ENCODE measurements at regions not wholly inside any gene's neighbourhood (a gene's known extent, or its start where the extent isn't known, plus 50 kb on each side); places are given as distances from the start of the nearest gene placed in this dataset.
A peak's percentile ranks its signal among the peaks of the same experiment; 100 is the strongest.

- H4K20me1 ChIP-seq (ENCODE audit: low read depth, low read length), result no peaks in the 10 kb centered on the region
- H3K27ac ChIP-seq (ENCODE audit: low read depth, low read length), result no peak overlapping the region
- H3K36me3 ChIP-seq (ENCODE audit: low read length), result no peaks in the 10 kb centered on the region
- no peaks in the 10 kb centered on the region for H3K27me3 ChIP-seq (ENCODE audit: low read length)
- no peak overlapping the region for H3K4me3 ChIP-seq (ENCODE audit: insufficient read depth, low read length, poor library complexity, severe bottlenecking)
- H3K79me2 ChIP-seq (ENCODE audit: insufficient read depth, low read length), result no peaks in the 10 kb centered on the region
- peak overlapping the region; percentile 14 for H2AFZ ChIP-seq (ENCODE audit: low read depth, low read length, severe bottlenecking)
- TF ChIP-seq CTCF (IDR thresholded peaks at IDR 0.05; ENCODE audit: insufficient read depth, low read length, poor library complexity, severe bottlenecking) (no peak), EZH2phosphoT487 (conservative IDR thresholded peaks at IDR 0.05; ENCODE audit: low read length) (no peak)
- no peak overlapping the region for H3K9ac ChIP-seq (ENCODE audit: low read length)
- no peak overlapping the region for H3K4me2 ChIP-seq (ENCODE audit: low read depth, low read length, poor library complexity, severe bottlenecking)
- no peaks in the 10 kb centered on the region for H3K9me2 ChIP-seq (replicated peaks; ENCODE audit: insufficient read depth, low read length)
- no peaks in the 10 kb centered on the region for H3F3A ChIP-seq (ENCODE audit: insufficient read depth)
- H3K9me3 ChIP-seq (ENCODE audit: insufficient read depth, low read length), result no peaks in the 10 kb centered on the region
Observed at GRCh38 chr2:51628917-51629316, 597.0 kb upstream of the NRXN1 start.

- Histone ChIP-seq H3K27me3 (ENCODE audit: low read length) (no peaks in the 10 kb centered on the region), H3K27ac (ENCODE audit: low read depth, low read length) (no peak overlapping the region), H3K9me2 (replicated peaks; ENCODE audit: insufficient read depth, low read length) (no peaks in the 10 kb centered on the region), H3F3A (ENCODE audit: insufficient read depth) (no peaks in the 10 kb centered on the region), H2AFZ (ENCODE audit: low read depth, low read length, severe bottlenecking) (no peak overlapping the region), H3K4me2 (ENCODE audit: low read depth, low read length, poor library complexity, severe bottlenecking) (no peak overlapping the region), H4K20me1 (ENCODE audit: low read depth, low read length) (no peaks in the 10 kb centered on the region), H3K36me3 (ENCODE audit: low read length) (no peaks in the 10 kb centered on the region), H3K9me3 (ENCODE audit: insufficient read depth, low read length) (no peaks in the 10 kb centered on the region), H3K79me2 (ENCODE audit: insufficient read depth, low read length) (no peaks in the 10 kb centered on the region), H3K4me3 (ENCODE audit: insufficient read depth, low read length, poor library complexity, severe bottlenecking) (no peak overlapping the region), H3K9ac (ENCODE audit: low read length) (no peak overlapping the region)
- TF ChIP-seq EZH2phosphoT487 (conservative IDR thresholded peaks at IDR 0.05; ENCODE audit: low read length) (no peak), CTCF (IDR thresholded peaks at IDR 0.05; ENCODE audit: insufficient read depth, low read length, poor library complexity, severe bottlenecking) (no peak)
Observed at GRCh38 chr2:51624995-51625394, 593.1 kb upstream of the NRXN1 start.

- no peaks in the 10 kb centered on the region for H4K20me1 ChIP-seq (ENCODE audit: low read depth, low read length)
- no peaks in the 10 kb centered on the region for H3K36me3 ChIP-seq (ENCODE audit: low read length)
- H3K79me2 ChIP-seq (ENCODE audit: insufficient read depth, low read length), result no peaks in the 10 kb centered on the region
- no peaks in the 10 kb centered on the region for H3K9me2 ChIP-seq (replicated peaks; ENCODE audit: insufficient read depth, low read length)
- no peaks in the 10 kb centered on the region for H3F3A ChIP-seq (ENCODE audit: insufficient read depth)
- H3K27ac ChIP-seq (ENCODE audit: low read depth, low read length), result no peak overlapping the region
- no peak overlapping the region for H3K9ac ChIP-seq (ENCODE audit: low read length)
- TF ChIP-seq EZH2phosphoT487 (conservative IDR thresholded peaks at IDR 0.05; ENCODE audit: low read length) (no peak), CTCF (IDR thresholded peaks at IDR 0.05; ENCODE audit: insufficient read depth, low read length, poor library complexity, severe bottlenecking) (no peak)
- no peak overlapping the region for H3K4me3 ChIP-seq (ENCODE audit: insufficient read depth, low read length, poor library complexity, severe bottlenecking)
- no peaks in the 10 kb centered on the region for H3K9me3 ChIP-seq (ENCODE audit: insufficient read depth, low read length)
- H3K27me3 ChIP-seq (ENCODE audit: low read length), result no peaks in the 10 kb centered on the region
- H2AFZ ChIP-seq (ENCODE audit: low read depth, low read length, severe bottlenecking), result no peak overlapping the region
- no peak overlapping the region for H3K4me2 ChIP-seq (ENCODE audit: low read depth, low read length, poor library complexity, severe bottlenecking)
Observed at GRCh38 chr2:51620796-51621195, 588.9 kb upstream of the NRXN1 start.

Data from SU-DHL-6 (cell line).